ENCODE measurements at regions not wholly inside any gene's neighbourhood (a gene's known extent, or its start where the extent isn't known, plus 50 kb on each side); places are given as distances from the start of the nearest gene placed in this dataset.

DNA sequence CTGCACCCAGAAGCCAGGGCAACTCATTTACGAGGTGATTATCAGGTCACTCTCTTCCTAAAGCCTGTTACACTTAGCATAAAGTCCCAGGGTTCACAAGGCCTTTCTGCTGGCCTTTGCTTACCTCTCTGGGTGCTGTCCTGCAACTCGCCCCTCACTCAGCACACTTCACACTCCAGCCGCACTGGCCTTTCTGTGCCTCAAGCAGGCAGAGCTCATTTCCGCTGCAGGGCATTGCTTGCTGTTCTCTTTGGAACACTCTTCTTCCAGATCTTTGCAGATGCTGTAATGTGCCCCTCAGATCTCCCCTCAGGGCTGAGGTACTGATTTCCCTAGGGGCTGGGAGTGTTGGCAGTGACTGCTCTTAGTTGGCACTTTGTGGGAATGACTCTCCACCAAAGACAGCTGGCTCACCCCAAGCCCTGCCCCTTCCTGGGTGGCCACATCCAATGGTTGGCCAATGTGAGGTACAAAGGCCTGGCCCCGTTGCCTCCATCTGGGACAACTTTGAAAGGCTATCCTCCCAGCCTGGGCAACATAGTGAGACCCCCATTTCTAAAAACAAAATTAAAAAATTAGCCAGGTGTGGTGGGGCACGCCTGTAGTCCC, 50.8 kb upstream of the SSBP3 start:
- DNase-seq (ENCODE audit: low spot score in 2 of 2), result no peak
- intact Hi-C loops (cut with DNase I; ENCODE audit: low total_unique reads), result no loop called here
- no peak overlapping the region for H3K27ac ChIP-seq

GRCh38 chr1:54456361-54456760, 50.2 kb upstream of the SSBP3 start:
- TF ChIP-seq, protein P1, sequence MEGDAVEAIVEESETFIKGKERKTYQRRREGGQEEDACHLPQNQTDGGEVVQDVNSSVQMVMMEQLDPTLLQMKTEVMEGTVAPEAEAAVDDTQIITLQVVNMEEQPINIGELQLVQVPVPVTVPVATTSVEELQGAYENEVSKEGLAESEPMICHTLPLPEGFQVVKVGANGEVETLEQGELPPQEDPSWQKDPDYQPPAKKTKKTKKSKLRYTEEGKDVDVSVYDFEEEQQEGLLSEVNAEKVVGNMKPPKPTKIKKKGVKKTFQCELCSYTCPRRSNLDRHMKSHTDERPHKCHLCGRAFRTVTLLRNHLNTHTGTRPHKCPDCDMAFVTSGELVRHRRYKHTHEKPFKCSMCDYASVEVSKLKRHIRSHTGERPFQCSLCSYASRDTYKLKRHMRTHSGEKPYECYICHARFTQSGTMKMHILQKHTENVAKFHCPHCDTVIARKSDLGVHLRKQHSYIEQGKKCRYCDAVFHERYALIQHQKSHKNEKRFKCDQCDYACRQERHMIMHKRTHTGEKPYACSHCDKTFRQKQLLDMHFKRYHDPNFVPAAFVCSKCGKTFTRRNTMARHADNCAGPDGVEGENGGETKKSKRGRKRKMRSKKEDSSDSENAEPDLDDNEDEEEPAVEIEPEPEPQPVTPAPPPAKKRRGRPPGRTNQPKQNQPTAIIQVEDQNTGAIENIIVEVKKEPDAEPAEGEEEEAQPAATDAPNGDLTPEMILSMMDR (IDR thresholded peaks at IDR 0.05), result no peak
- Histone ChIP-seq H3K36me3 (no peaks in the 10 kb centered on the region), H3K4me1 (no peaks in the 10 kb centered on the region), H3K27ac (no peak overlapping the region), H3K9me3 (no peaks in the 10 kb centered on the region), H3K4me3 (no peak overlapping the region), H3K27me3 (no peaks in the 10 kb centered on the region)
- intact Hi-C loops (cut with DNase I; ENCODE audit: low total_unique reads), result no loop called here
- DNase-seq (ENCODE audit: low spot score in 2 of 2), result no peak

More for the DNA sequence above, 50.8 kb upstream of the SSBP3 start:
- Histone ChIP-seq H3K27me3 (no peaks in the 10 kb centered on the region), H3K36me3 (no peaks in the 10 kb centered on the region), H3K4me1 (no peaks in the 10 kb centered on the region), H3K9me3 (no peaks in the 10 kb centered on the region), H3K4me3 (no peak overlapping the region)
- TF ChIP-seq, protein P1 (IDR thresholded peaks at IDR 0.05), result no peak
- TF ChIP-seq POLR2AphosphoS5 (IDR thresholded peaks at IDR 0.05) (no peak), POLR2A (IDR thresholded peaks at IDR 0.05) (no peak)
